A549 (cell line): ENCODE measurements at regions not wholly inside any gene's neighbourhood (a gene's known extent, or its start where the extent isn't known, plus 50 kb on each side); places are given as distances from the start of the nearest gene placed in this dataset.
A peak's percentile ranks its signal among the peaks of the same experiment; 100 is the strongest.

Experiments
- ATAC-seq, 2 experiments: fragments of 200-7000 bp in 1 of 2; fragments of >200 bp in 1 of 2; cut with Nextera tagmentation in 1 of 2; cut with Tn5 transposase in 1 of 2; 3 replicates each; pipeline versions ENCODE4 v1.8.0 to v1.9.1; 2018 to 2020; ENCODE audit warnings: mild to moderate bottlenecking in 1 of 2, moderate library complexity in 1 of 2
- CTCF ChIA-PET: fragments of 300-600 bp; sonication (Branson Sonifier 250); formaldehyde crosslinking; extraction: SDS; loops from one replicate; lab custom pipeline; 2021; ENCODE audit warnings: antibody characterized with exemption, inconsistent platforms; lab: Yijun Ruan, JAX
- POLR2A ChIA-PET: fragments of 350-600 bp; formaldehyde crosslinking; extraction: SDS; loops from one replicate; lab custom pipeline; 2021; ENCODE audit warnings: antibody characterized with exemption, inconsistent platforms; lab: Yijun Ruan, JAX
- DNase-seq, 2 experiments: peaks; one replicate each; pipeline versions ENCODE4 v3.0.0 to v3.0.0-alpha.2; 2011 to 2016; ENCODE audit warnings: low read depth in 1 of 2, low spot score in 1 of 2
- FAIRE-seq: peaks from 2 replicates; lab custom pipeline; 2011; peaks lifted over from hg19 to GRCh38; lab: Jason Lieb, UNC
- H3K27ac ChIP-seq, 2 experiments: fragments of >200 bp; sonication (Bioruptor Twin); formaldehyde crosslinking; 3 replicates each; pipeline ENCODE4 v1.5.1; 2016 to 2017
- H3K4me1 ChIP-seq: fragments of >200 bp; sonication (Bioruptor Twin); formaldehyde crosslinking; 3 replicates; pipeline ENCODE4 v1.6.1; 2016
- H3K4me2 ChIP-seq: fragments of >200 bp; sonication (Bioruptor Twin); formaldehyde crosslinking; 3 replicates; pipeline ENCODE4 v1.6.1; 2016
- H3K4me3 ChIP-seq: fragments of >200 bp; sonication (Bioruptor Twin); formaldehyde crosslinking; 3 replicates; pipeline ENCODE4 v1.5.1; 2016
- H3K9me3 ChIP-seq: fragments of >200 bp; sonication (Bioruptor Twin); formaldehyde crosslinking; 3 replicates; pipeline ENCODE4 v1.6.1; 2016
- BHLHE40 ChIP-seq: IDR thresholded peaks from 2 replicates; pipeline ENCODE4 v1.6.1; 2012; ENCODE audit warnings: low read depth, low read length, inconsistent platforms
- CBX8 ChIP-seq: fragments of 200-600 bp; sonication (generic); IDR thresholded peaks from 2 replicates; pipeline ENCODE4 v1.6.1; 2016
- CEBPB ChIP-seq, 2 experiments: fragments of >200 bp in 1 of 2; sonication (Bioruptor Twin) in 1 of 2; formaldehyde crosslinking in 1 of 2; IDR thresholded peaks; 2 replicates each; pipeline ENCODE4 v1.6.1; 2012 to 2016
- EHMT2 ChIP-seq: fragments of 200-600 bp; sonication (generic); IDR thresholded peaks from 2 replicates; pipeline ENCODE4 v1.6.1; 2016; ENCODE audit warnings: antibody characterized with exemption, low read depth, mild to moderate bottlenecking, moderate library complexity
- GATA3 ChIP-seq: IDR thresholded peaks from 2 replicates; pipeline ENCODE4 v1.6.1; 2012; ENCODE audit warnings: borderline replicate concordance
- HOXA7 ChIP-seq: fragments of 250-450 bp; sonication (Bioruptor Pico); IDR thresholded peaks from 2 replicates; pipeline ENCODE4 v1.5.0; 2020; ENCODE audit warnings: mild to moderate bottlenecking, moderate library complexity
- JUNB ChIP-seq: fragments of >200 bp; sonication (Bioruptor Twin); formaldehyde crosslinking; IDR thresholded peaks from 2 replicates; pipeline ENCODE4 v1.6.1; 2016
- KDM1A ChIP-seq: fragments of 200-600 bp; sonication (generic); IDR thresholded peaks from 2 replicates; pipeline ENCODE4 v1.6.1; 2016; ENCODE audit warnings: low read depth, mild to moderate bottlenecking
- MYC ChIP-seq: IDR thresholded peaks from 2 replicates; pipeline ENCODE4 v1.6.1; 2012; ENCODE audit warnings: mild to moderate bottlenecking, inconsistent platforms, low read length, improper control_type of control experiment, borderline replicate concordance
- PHF8 ChIP-seq: fragments of 200-600 bp; sonication (generic); IDR thresholded peaks from 2 replicates; pipeline ENCODE4 v1.6.1; 2016; ENCODE audit warnings: low read depth, mild to moderate bottlenecking, antibody characterized with exemption, moderate library complexity, borderline replicate concordance
- POLR2A ChIP-seq: IDR thresholded peaks from 2 replicates; pipeline ENCODE4 v1.6.1; 2012; ENCODE audit warnings: mild to moderate bottlenecking, low read length
- RCOR1 ChIP-seq: fragments of 150-350 bp; IDR thresholded peaks from 2 replicates; pipeline ENCODE4 v1.6.1; 2014; ENCODE audit warnings: antibody characterized with exemption, low read length, low read depth
- WGBS: methylation state at CpG from one replicate; pipeline ENCODE4 v1.1.6; 2017; ENCODE audit errors: missing lambda C conversion rate; 5-methylcytosine and 5-hydroxymethylcytosine counted together
- TF ChIP-seq, protein P1 (sequence below): fragments of 450-650 bp; IDR thresholded peaks from 2 replicates; pipeline ENCODE4 v1.6.1; 2014; ENCODE audit warnings: antibody characterized with exemption
- TF ChIP-seq, protein P2 (sequence below): fragments of 200-600 bp; sonication (generic); IDR thresholded peaks from 2 replicates; pipeline ENCODE4 v1.6.1; 2016; ENCODE audit warnings: antibody characterized with exemption, mild to moderate bottlenecking, moderate library complexity
- TF ChIP-seq, protein P3 (sequence below): IDR thresholded peaks from 2 replicates; pipeline ENCODE4 v1.6.1; 2012
- TF ChIP-seq, protein P4 (sequence below): IDR thresholded peaks from 2 replicates; pipeline ENCODE4 v1.6.1; 2012; ENCODE audit warnings: low read depth, borderline replicate concordance

DNA sequence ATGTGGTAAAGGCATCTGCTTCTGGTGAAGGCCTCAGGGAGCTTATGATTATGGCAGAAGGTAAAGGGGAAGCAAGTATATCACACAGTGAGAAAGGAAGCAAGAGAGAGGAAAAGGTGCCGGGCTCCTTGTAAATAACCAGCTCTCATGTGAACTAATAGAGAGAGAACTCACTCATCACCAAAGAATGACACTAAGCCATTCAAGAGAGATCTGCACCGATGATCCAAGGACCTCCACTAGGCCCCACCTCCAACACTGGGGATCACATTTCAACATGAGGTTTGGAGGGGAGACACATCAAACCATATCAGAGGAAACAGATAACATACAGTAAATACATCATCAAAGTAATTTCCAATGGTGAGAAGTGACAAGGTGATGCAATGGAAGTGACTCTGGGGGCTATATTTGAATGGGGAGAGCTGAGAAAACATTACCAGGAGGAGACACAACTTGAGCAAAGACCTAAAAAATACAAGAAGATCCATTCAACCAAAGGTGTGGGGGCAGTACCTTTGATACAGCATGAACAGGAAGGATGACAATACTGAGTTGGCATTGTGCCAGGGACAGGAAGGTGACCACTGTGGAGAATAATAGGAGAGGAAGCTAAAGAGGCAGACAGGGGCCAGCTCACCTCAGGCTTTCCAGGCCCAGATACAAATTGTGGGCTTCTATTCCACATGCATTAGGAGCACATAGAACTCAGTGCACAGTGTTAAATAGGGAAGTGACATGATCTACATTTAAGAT is 134.4 kb upstream of the GRIP1 start:
- TF ChIP-seq JUNB (no peak), POLR2A (no peak), KDM1A (no peak), CEBPB (IDR thresholded peaks at IDR 0.05) (no peak), HOXA7 (CRISPR knock-in tag) (no peak)
- TF ChIP-seq, protein P1, sequence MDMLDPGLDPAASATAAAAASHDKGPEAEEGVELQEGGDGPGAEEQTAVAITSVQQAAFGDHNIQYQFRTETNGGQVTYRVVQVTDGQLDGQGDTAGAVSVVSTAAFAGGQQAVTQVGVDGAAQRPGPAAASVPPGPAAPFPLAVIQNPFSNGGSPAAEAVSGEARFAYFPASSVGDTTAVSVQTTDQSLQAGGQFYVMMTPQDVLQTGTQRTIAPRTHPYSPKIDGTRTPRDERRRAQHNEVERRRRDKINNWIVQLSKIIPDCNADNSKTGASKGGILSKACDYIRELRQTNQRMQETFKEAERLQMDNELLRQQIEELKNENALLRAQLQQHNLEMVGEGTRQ = no peak
- TF ChIP-seq, protein P2, sequence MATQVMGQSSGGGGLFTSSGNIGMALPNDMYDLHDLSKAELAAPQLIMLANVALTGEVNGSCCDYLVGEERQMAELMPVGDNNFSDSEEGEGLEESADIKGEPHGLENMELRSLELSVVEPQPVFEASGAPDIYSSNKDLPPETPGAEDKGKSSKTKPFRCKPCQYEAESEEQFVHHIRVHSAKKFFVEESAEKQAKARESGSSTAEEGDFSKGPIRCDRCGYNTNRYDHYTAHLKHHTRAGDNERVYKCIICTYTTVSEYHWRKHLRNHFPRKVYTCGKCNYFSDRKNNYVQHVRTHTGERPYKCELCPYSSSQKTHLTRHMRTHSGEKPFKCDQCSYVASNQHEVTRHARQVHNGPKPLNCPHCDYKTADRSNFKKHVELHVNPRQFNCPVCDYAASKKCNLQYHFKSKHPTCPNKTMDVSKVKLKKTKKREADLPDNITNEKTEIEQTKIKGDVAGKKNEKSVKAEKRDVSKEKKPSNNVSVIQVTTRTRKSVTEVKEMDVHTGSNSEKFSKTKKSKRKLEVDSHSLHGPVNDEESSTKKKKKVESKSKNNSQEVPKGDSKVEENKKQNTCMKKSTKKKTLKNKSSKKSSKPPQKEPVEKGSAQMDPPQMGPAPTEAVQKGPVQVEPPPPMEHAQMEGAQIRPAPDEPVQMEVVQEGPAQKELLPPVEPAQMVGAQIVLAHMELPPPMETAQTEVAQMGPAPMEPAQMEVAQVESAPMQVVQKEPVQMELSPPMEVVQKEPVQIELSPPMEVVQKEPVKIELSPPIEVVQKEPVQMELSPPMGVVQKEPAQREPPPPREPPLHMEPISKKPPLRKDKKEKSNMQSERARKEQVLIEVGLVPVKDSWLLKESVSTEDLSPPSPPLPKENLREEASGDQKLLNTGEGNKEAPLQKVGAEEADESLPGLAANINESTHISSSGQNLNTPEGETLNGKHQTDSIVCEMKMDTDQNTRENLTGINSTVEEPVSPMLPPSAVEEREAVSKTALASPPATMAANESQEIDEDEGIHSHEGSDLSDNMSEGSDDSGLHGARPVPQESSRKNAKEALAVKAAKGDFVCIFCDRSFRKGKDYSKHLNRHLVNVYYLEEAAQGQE = no peak
- TF ChIP-seq, all 56 proteins: peak for 0
- H3K4me1 ChIP-seq = no peaks in the 10 kb centered on the region
- no peak overlapping the region for H3K4me2 ChIP-seq
- no peaks in the 10 kb centered on the region for H3K9me3 ChIP-seq
- no peak overlapping the region for H3K4me3 ChIP-seq
- 56% methylated on average over 2 of the region's 2 CpGs for WGBS
- POLR2A ChIA-PET = no interaction called here
- DNase-seq = no peak
- FAIRE-seq = no peak
- no peak for ATAC-seq
- no peak overlapping the region for H3K27ac ChIP-seq
- CTCF ChIA-PET = no interaction called here

DNA sequence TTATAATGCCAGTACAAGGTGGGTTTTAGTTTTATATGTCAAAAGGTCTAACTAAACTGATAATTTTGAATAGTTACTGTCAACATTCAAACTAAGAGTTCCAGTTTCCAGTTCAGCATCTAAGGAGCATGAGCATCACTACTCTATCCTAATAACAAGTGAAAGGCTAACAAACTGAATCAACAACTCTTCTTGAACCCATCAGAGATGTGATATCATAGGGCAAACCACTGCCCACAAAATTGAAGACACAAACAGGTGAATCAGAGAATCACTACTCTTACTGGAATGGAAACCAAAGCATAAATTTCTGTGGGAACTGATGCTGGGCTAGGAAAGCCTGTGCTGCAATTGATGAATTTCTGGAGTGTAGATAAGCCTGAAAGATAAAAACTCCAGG is 140.7 kb upstream of the GRIP1 start:
- POLR2A ChIA-PET = no interaction called here
- Histone ChIP-seq H3K4me3 (no peak overlapping the region), H3K27ac (no peak overlapping the region), H3K9me3 (no peaks in the 10 kb centered on the region), H3K4me2 (no peak overlapping the region), H3K4me1 (peaks cover 8% of the 10 kb centered on the region; the same call in 1 of the 3 replicates)
- TF ChIP-seq, protein P3, sequence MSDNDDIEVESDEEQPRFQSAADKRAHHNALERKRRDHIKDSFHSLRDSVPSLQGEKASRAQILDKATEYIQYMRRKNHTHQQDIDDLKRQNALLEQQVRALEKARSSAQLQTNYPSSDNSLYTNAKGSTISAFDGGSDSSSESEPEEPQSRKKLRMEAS = no peak
- TF ChIP-seq GATA3 (no peak), EHMT2 (no peak), KDM1A (no peak), PHF8 (no peak), MYC (no peak), CBX8 (no peak), BHLHE40 (no peak)
- TF ChIP-seq, protein P4, sequence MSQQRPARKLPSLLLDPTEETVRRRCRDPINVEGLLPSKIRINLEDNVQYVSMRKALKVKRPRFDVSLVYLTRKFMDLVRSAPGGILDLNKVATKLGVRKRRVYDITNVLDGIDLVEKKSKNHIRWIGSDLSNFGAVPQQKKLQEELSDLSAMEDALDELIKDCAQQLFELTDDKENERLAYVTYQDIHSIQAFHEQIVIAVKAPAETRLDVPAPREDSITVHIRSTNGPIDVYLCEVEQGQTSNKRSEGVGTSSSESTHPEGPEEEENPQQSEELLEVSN = no peak
- ATAC-seq (no peak), DNase-seq (no peak), FAIRE-seq (no peak)
- CTCF ChIA-PET = no interaction called here

DNA sequence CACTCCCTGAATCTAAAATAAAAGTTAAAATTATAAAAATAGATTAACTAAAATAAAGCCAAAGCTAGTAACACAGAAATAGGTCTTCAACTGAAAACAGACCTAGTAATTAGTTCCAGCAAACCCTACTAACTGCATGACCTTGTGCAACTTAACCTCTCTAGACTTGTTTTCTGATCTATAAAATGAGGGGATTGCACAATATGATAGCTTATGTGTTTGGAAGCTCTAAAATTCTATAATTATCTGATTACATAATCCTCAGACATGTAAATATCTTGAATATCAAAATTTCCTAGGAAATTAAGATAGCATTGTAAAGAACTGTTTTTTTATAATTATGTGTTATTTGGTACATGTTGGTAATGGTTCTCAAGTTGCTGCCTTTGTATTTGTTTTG is 144.1 kb upstream of the GRIP1 start:
- no peak overlapping the region for H3K4me2 ChIP-seq
- FAIRE-seq = no peak
- CTCF ChIA-PET = interaction anchor here (2.2 kb wide), 1 partner anchor 38 kb away, joined by 5 read pairs; no protein-coding TSS in a partner anchor

More for the DNA sequence above, 144.1 kb upstream of the GRIP1 start:
- TF ChIP-seq CEBPB (IDR thresholded peaks at IDR 0.05) = peak in 1 of 2 experiments; percentile 27; a peak in 1 of 4 replicates
- no peak for TF ChIP-seq RCOR1
- Histone ChIP-seq H3K4me1 (peaks cover 8% of the 10 kb centered on the region; the same call in 1 of the 3 replicates), H3K4me3 (no peak overlapping the region), H3K9me3 (no peaks in the 10 kb centered on the region), H3K27ac (no peak overlapping the region)
- POLR2A ChIA-PET = no interaction called here
- ATAC-seq (no peak), DNase-seq (no peak)
